SK-N-SH (cell line): ENCODE measurements at regions not wholly inside any gene's neighbourhood (a gene's known extent, or its start where the extent isn't known, plus 50 kb on each side); places are given as distances from the start of the nearest gene placed in this dataset.

Experiments
- CTCF ChIA-PET: fragments of 300-600, 350-600 bp; formaldehyde crosslinking; extraction: SDS; loops from one replicate; lab custom pipeline; 2021; lab: Yijun Ruan, JAX
- POLR2A ChIA-PET: fragments of 350-600 bp; sonication (Branson Sonifier 250); formaldehyde crosslinking; extraction: SDS; loops from one replicate; lab custom pipeline; 2020; ENCODE audit warnings: antibody characterized with exemption, inconsistent platforms; lab: Yijun Ruan, JAX
- DNase-seq: peaks from one replicate; pipeline ENCODE4 v3.0.0; 2012
- H2AFZ ChIP-seq: fragments of 200-600 bp; sonication (generic); 2 replicates; pipeline ENCODE4 v1.8.1; 2016; ENCODE audit warnings: antibody characterized with exemption, mild to moderate bottlenecking, low read depth
- H3F3A ChIP-seq: fragments of 200-600 bp; sonication (generic); replicated peaks from 2 replicates; pipeline ENCODE3; 2016; ENCODE audit warnings: antibody characterized with exemption, mild to moderate bottlenecking; ENCODE audit not compliant: insufficient read depth
- H3K27ac ChIP-seq, 2 experiments: fragments of 200-500 bp in 1 of 2; fragments of 200-600 bp in 1 of 2; sonication (Bioruptor generic) in 1 of 2; sonication (generic), shearing (Covaris generic) in 1 of 2; 2 replicates each; pipeline versions ENCODE4 v1.5.1 to v1.6.1; 2014 to 2016; ENCODE audit warnings: low read depth in 2 of 2, inconsistent platforms in 1 of 2, low read length in 1 of 2, mild to moderate bottlenecking in 1 of 2, mixed read lengths in 1 of 2
- H3K27me3 ChIP-seq: fragments of 200-600 bp; sonication (generic), shearing (Covaris generic); 2 replicates; pipeline ENCODE4 v1.6.1; 2016; ENCODE audit warnings: mixed run types; ENCODE audit not compliant: insufficient read depth
- H3K36me3 ChIP-seq, 2 experiments: fragments of 200-500 bp in 1 of 2; fragments of 200-600 bp in 1 of 2; sonication (Bioruptor generic) in 1 of 2; sonication (generic) in 1 of 2; replicated peaks in 1 of 2; 2 replicates each; pipeline versions ENCODE3 to v1.5.1; 2014 to 2016; ENCODE audit warnings: low read length in 1 of 2, mild to moderate bottlenecking in 1 of 2; ENCODE audit not compliant: insufficient read depth in 2 of 2, control insufficient read depth in 1 of 2
- H3K4me1 ChIP-seq, 2 experiments: fragments of 200-500 bp in 1 of 2; fragments of 200-600 bp in 1 of 2; sonication (Bioruptor generic) in 1 of 2; sonication (generic), shearing (Covaris generic) in 1 of 2; 2 replicates each; pipeline versions ENCODE4 v1.5.1 to v1.6.1; 2014 to 2016; ENCODE audit warnings: low read depth in 1 of 2, low read length in 1 of 2, mixed run types in 1 of 2; ENCODE audit not compliant: insufficient read depth in 2 of 2, control insufficient read depth in 1 of 2
- H3K4me2 ChIP-seq: fragments of 200-600 bp; sonication (generic), shearing (Covaris generic); 2 replicates; pipeline ENCODE4 v1.6.1; 2017; ENCODE audit warnings: mixed run types
- H3K4me3 ChIP-seq, 2 experiments: fragments of 200-500 bp in 1 of 2; fragments of 200-600 bp in 1 of 2; sonication (Bioruptor generic) in 1 of 2; sonication (generic), shearing (Covaris generic) in 1 of 2; 2 replicates each; pipeline versions ENCODE4 v1.5.1 to v1.8.1; 2014 to 2016; ENCODE audit warnings: low read depth in 2 of 2, inconsistent platforms in 1 of 2, low read length in 1 of 2, mild to moderate bottlenecking in 1 of 2, mixed read lengths in 1 of 2, moderate library complexity in 1 of 2
- H3K79me2 ChIP-seq: fragments of 200-600 bp; sonication (generic); 2 replicates; pipeline ENCODE4 v1.8.1; 2017; ENCODE audit warnings: mild to moderate bottlenecking; ENCODE audit not compliant: insufficient read depth
- H3K9ac ChIP-seq: fragments of 200-600 bp; sonication (generic); 2 replicates; pipeline ENCODE4 v1.6.1; 2017; ENCODE audit warnings: mixed run types
- H3K9me2 ChIP-seq: fragments of 200-600 bp; sonication (generic); 2 replicates; pipeline ENCODE4 v1.6.1; 2017; ENCODE audit warnings: mixed run types
- H3K9me3 ChIP-seq: fragments of 200-600 bp; sonication (generic); 2 replicates; pipeline ENCODE4 v1.6.1; 2017; ENCODE audit warnings: mixed run types, mild to moderate bottlenecking, moderate library complexity
- H4K20me1 ChIP-seq: fragments of 200-600 bp; sonication (generic); 2 replicates; pipeline ENCODE4 v1.6.1; 2017; ENCODE audit warnings: mild to moderate bottlenecking, mixed run types; ENCODE audit not compliant: insufficient read depth
- ELF1 ChIP-seq: IDR thresholded peaks from 2 replicates; pipeline ENCODE4 v1.4.0; 2012
- EZH2phosphoT487 ChIP-seq: fragments of 200-600 bp; sonication (generic); IDR thresholded peaks from 2 replicates; pipeline ENCODE4 v1.6.1; 2017; ENCODE audit warnings: low read depth, mixed run types, mild to moderate bottlenecking, antibody characterized with exemption, moderate library complexity, borderline replicate concordance
- JUND ChIP-seq: IDR thresholded peaks from 2 replicates; pipeline ENCODE4 v1.4.0; 2012
- MEF2A ChIP-seq: IDR thresholded peaks from 2 replicates; pipeline ENCODE4 v1.4.0; 2012; ENCODE audit warnings: low read depth, borderline replicate concordance
- MXI1 ChIP-seq: IDR thresholded peaks from 2 replicates; pipeline ENCODE4 v1.6.1; 2012; ENCODE audit warnings: mild to moderate bottlenecking, low read depth, low read length, improper control_type of control experiment
- NFIC ChIP-seq: IDR thresholded peaks from 2 replicates; pipeline ENCODE4 v1.4.0; 2012; ENCODE audit warnings: borderline replicate concordance
- NRF1 ChIP-seq: IDR thresholded peaks from 2 replicates; pipeline ENCODE4 v1.6.1; 2012; ENCODE audit warnings: low read depth, mild to moderate bottlenecking, low read length
- SMC3 ChIP-seq: IDR thresholded peaks from 2 replicates; pipeline ENCODE4 v1.6.1; 2012; ENCODE audit warnings: low read depth, low read length, improper control_type of control experiment
- TAF1 ChIP-seq: IDR thresholded peaks from 2 replicates; pipeline ENCODE4 v1.6.1; 2012; ENCODE audit warnings: low read depth, mild to moderate bottlenecking, low read length, moderate library complexity, borderline replicate concordance
- TCF12 ChIP-seq: IDR thresholded peaks from 2 replicates; pipeline ENCODE4 v1.4.0; 2012
- YY1 ChIP-seq: IDR thresholded peaks from 2 replicates; pipeline ENCODE4 v1.4.0; 2012; ENCODE audit warnings: low read depth, mild to moderate bottlenecking
- WGBS: methylation state at CpG from one replicate; pipeline ENCODE4 v1.1.6; 2017; ENCODE audit warnings: low lambda C conversion rate; 5-methylcytosine and 5-hydroxymethylcytosine counted together
- TF ChIP-seq, protein P1 (sequence below): fragments of 150-350 bp; IDR thresholded peaks from 2 replicates; pipeline ENCODE4 v1.6.1; 2017; ENCODE audit warnings: antibody characterized with exemption, low read length, low read depth, borderline replicate concordance
- TF ChIP-seq, protein P2 (sequence below): IDR thresholded peaks from 2 replicates; pipeline ENCODE4 v1.4.0; 2012; ENCODE audit warnings: low read depth
- TF ChIP-seq, protein P3 (sequence below): IDR thresholded peaks from 2 replicates; pipeline ENCODE4; 2012
- TF ChIP-seq, protein P4 (sequence below): fragments of 150-350 bp; IDR thresholded peaks from 2 replicates; pipeline ENCODE4 v1.6.1; 2016; ENCODE audit warnings: mild to moderate bottlenecking, low read depth, low read length
- TF ChIP-seq, protein P5 (sequence below): IDR thresholded peaks from 2 replicates; pipeline ENCODE4 v1.4.0; 2012; ENCODE audit warnings: low read depth, borderline replicate concordance
- TF ChIP-seq, protein P6 (sequence below): IDR thresholded peaks from 2 replicates; pipeline ENCODE4 v1.6.1; 2012; ENCODE audit warnings: mild to moderate bottlenecking, low read depth, low read length, moderate library complexity

DNA sequence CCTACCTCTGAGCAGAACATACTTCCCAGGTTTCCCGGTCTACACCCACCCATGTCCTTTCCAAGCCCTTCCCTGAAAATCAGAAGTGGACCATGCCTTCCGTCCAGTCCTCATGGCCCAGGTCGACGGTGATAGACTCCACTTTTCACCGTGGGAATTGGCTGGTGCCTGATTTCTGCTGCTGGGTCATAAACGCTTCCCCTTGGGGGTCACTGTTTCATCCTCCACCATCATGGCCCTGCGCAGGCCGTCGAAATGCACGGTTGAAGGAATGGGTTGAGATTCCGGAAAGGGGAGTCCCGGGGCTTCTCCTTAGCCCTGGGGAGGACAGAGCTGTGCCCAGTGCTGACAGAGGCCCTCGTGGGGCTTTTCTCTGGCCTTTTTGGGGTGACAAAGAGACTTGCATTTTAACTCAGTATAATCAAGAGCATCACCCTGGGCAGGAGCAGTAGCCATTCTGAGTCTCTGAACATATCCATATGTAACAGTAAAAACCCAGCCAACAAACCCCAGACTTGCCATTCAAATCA, 75.5 kb downstream of the SOX1 start:
- no peaks in the 10 kb centered on the region for H3F3A ChIP-seq
- no peaks in the 10 kb centered on the region for H3K4me1 ChIP-seq
- H3K36me3 ChIP-seq, result no peaks in the 10 kb centered on the region
- no peak overlapping the region for H2AFZ ChIP-seq
- H3K27ac ChIP-seq, result no peak overlapping the region
- H3K27me3 ChIP-seq, result peaks cover 14% of the 10 kb centered on the region
- no peaks in the 10 kb centered on the region for H3K79me2 ChIP-seq
- no peaks in the 10 kb centered on the region for H3K9me2 ChIP-seq
- 8% methylated on average over 5 of the region's 13 CpGs for WGBS
- H3K4me2 ChIP-seq, result no peak overlapping the region
- no peaks in the 10 kb centered on the region for H3K9me3 ChIP-seq
- H4K20me1 ChIP-seq, result no peaks in the 10 kb centered on the region
- CTCF ChIA-PET, result no interaction called here
- no peak overlapping the region for H3K9ac ChIP-seq
- no peak for DNase-seq
- H3K4me3 ChIP-seq, result no peak overlapping the region
- POLR2A ChIA-PET, result no interaction called here
- TF ChIP-seq, protein P1, sequence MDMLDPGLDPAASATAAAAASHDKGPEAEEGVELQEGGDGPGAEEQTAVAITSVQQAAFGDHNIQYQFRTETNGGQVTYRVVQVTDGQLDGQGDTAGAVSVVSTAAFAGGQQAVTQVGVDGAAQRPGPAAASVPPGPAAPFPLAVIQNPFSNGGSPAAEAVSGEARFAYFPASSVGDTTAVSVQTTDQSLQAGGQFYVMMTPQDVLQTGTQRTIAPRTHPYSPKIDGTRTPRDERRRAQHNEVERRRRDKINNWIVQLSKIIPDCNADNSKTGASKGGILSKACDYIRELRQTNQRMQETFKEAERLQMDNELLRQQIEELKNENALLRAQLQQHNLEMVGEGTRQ, result no peak
- TF ChIP-seq, protein P2, sequence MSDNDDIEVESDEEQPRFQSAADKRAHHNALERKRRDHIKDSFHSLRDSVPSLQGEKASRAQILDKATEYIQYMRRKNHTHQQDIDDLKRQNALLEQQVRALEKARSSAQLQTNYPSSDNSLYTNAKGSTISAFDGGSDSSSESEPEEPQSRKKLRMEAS, result no peak

DNA sequence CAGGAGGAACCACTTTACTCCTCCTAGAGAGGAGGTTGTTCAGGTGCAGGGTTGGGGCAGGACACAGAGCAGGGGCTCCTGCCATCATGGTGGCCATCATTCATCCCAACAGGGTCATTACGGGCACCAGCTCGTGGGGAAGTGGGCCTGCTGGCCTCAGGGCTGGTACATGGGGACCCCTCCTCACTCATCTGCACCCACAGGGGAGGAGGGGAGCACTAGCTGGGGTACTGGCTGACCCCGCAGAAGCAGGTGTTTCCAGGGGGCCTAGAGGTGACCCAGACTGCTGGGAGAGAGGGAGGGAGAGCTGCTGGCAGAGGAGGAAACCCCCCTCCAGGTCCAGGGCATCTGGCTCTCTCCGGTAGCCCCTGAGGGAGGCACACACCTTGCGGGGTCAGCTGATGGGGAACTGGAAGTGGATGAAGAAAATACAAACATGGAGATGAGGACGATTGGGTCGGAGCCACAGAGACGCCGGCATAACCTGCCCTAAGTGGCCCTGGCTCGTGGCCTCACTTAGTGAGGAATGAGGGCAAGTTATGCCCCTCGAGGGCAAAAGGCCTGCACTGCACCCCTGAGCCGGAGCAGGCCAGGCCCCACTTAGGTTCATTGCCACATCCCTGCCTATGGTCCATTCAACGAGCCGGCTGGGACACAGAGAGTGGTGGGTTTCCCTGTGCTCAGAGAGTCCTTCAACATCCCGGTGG, 76.2 kb downstream of the SOX1 start:
- no peaks in the 10 kb centered on the region for H3K4me1 ChIP-seq
- no peak for DNase-seq
- no peaks in the 10 kb centered on the region for H3K9me2 ChIP-seq
- ChIA-PET POLR2A (no interaction called here), CTCF (no interaction called here)
- H3K27ac ChIP-seq, result no peak overlapping the region
- H2AFZ ChIP-seq, result no peak overlapping the region
- H3K27me3 ChIP-seq, result peaks cover 7% of the 10 kb centered on the region; the same call in 1 of the 2 replicates
- 3% methylated on average over 12 of the region's 15 CpGs for WGBS
- H4K20me1 ChIP-seq, result no peaks in the 10 kb centered on the region
- no peak overlapping the region for H3K4me2 ChIP-seq
- TF ChIP-seq, protein P3, sequence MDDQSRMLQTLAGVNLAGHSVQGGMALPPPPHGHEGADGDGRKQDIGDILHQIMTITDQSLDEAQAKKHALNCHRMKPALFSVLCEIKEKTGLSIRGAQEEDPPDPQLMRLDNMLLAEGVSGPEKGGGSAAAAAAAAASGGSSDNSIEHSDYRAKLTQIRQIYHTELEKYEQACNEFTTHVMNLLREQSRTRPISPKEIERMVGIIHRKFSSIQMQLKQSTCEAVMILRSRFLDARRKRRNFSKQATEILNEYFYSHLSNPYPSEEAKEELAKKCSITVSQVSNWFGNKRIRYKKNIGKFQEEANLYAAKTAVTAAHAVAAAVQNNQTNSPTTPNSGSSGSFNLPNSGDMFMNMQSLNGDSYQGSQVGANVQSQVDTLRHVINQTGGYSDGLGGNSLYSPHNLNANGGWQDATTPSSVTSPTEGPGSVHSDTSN, result no peak
- TF ChIP-seq SMC3, result no peak
- TF ChIP-seq JUND, result no peak
- TF ChIP-seq, protein P4, sequence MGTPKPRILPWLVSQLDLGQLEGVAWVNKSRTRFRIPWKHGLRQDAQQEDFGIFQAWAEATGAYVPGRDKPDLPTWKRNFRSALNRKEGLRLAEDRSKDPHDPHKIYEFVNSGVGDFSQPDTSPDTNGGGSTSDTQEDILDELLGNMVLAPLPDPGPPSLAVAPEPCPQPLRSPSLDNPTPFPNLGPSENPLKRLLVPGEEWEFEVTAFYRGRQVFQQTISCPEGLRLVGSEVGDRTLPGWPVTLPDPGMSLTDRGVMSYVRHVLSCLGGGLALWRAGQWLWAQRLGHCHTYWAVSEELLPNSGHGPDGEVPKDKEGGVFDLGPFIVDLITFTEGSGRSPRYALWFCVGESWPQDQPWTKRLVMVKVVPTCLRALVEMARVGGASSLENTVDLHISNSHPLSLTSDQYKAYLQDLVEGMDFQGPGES, result no peak
- TF ChIP-seq, protein P5, sequence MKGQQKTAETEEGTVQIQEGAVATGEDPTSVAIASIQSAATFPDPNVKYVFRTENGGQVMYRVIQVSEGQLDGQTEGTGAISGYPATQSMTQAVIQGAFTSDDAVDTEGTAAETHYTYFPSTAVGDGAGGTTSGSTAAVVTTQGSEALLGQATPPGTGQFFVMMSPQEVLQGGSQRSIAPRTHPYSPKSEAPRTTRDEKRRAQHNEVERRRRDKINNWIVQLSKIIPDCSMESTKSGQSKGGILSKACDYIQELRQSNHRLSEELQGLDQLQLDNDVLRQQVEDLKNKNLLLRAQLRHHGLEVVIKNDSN, result no peak
- no peak for TF ChIP-seq NRF1
- TF ChIP-seq ELF1, result no peak
- TF ChIP-seq, protein P6, sequence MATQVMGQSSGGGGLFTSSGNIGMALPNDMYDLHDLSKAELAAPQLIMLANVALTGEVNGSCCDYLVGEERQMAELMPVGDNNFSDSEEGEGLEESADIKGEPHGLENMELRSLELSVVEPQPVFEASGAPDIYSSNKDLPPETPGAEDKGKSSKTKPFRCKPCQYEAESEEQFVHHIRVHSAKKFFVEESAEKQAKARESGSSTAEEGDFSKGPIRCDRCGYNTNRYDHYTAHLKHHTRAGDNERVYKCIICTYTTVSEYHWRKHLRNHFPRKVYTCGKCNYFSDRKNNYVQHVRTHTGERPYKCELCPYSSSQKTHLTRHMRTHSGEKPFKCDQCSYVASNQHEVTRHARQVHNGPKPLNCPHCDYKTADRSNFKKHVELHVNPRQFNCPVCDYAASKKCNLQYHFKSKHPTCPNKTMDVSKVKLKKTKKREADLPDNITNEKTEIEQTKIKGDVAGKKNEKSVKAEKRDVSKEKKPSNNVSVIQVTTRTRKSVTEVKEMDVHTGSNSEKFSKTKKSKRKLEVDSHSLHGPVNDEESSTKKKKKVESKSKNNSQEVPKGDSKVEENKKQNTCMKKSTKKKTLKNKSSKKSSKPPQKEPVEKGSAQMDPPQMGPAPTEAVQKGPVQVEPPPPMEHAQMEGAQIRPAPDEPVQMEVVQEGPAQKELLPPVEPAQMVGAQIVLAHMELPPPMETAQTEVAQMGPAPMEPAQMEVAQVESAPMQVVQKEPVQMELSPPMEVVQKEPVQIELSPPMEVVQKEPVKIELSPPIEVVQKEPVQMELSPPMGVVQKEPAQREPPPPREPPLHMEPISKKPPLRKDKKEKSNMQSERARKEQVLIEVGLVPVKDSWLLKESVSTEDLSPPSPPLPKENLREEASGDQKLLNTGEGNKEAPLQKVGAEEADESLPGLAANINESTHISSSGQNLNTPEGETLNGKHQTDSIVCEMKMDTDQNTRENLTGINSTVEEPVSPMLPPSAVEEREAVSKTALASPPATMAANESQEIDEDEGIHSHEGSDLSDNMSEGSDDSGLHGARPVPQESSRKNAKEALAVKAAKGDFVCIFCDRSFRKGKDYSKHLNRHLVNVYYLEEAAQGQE, result no peak
- TF ChIP-seq NFIC, result no peak
- TF ChIP-seq, protein P2, result no peak
- TF ChIP-seq TCF12, result no peak
- TF ChIP-seq MXI1, result no peak
- TF ChIP-seq YY1, result no peak
- TF ChIP-seq MEF2A, result no peak
- no peak for TF ChIP-seq EZH2phosphoT487
- TF ChIP-seq TAF1, result no peak
- TF ChIP-seq, all 33 proteins: peak for 0
- Histone ChIP-seq H3K36me3 (no peaks in the 10 kb centered on the region), H3K9ac (no peak overlapping the region), H3K79me2 (no peaks in the 10 kb centered on the region), H3F3A (no peaks in the 10 kb centered on the region), H3K4me3 (no peak overlapping the region), H3K9me3 (no peaks in the 10 kb centered on the region)
